PC-3 (cell line): ENCODE measurements at regions not wholly inside any gene's neighbourhood (a gene's known extent, or its start where the extent isn't known, plus 50 kb on each side); places are given as distances from the start of the nearest gene placed in this dataset.

Experiments used
- ATAC-seq: fragments of 200-7000 bp; cut with Tn5 transposase; 2 replicates; pipeline ENCODE4 v1.9.1; 2020; ENCODE audit warnings: mild to moderate bottlenecking, moderate library complexity
- BruUV-seq: library from RNA; stranded (reverse); fragments of 400-500 nt; replicated peaks from 2 replicates; lab custom pipeline; 2021; lab: Mats Ljungman, UMichigan
- CTCF ChIA-PET: fragments of 300-600 bp; sonication (Branson Sonifier 250); formaldehyde crosslinking; loops from one replicate; lab custom pipeline; 2022; ENCODE audit warnings: antibody characterized with exemption; lab: Charles Lee
- POLR2A ChIA-PET: fragments of 300-600 bp; sonication (Branson Sonifier 250); formaldehyde crosslinking; loops from one replicate; lab custom pipeline; 2022; ENCODE audit warnings: antibody characterized with exemption; ENCODE audit not compliant: unreplicated experiment; lab: Charles Lee
- DNase-seq: peaks from one replicate; pipeline ENCODE4 v3.0.0-alpha.2; 2015
- H2AFZ ChIP-seq: fragments of 300-600 bp; sonication (generic); 2 replicates; pipeline ENCODE4 v1.6.0; 2016; ENCODE audit warnings: antibody characterized with exemption, low read length
- H3F3A ChIP-seq: fragments of 300-600 bp; sonication (generic); one replicate; pipeline ENCODE4 v1.6.0; 2017; ENCODE audit warnings: antibody characterized with exemption, low read length, control low read depth, mild to moderate bottlenecking; ENCODE audit not compliant: unreplicated experiment
- H3K27ac ChIP-seq: fragments of 300-600 bp; sonication (generic); 2 replicates; pipeline ENCODE4 v1.5.1; 2016; ENCODE audit warnings: mild to moderate bottlenecking, low read length
- H3K27me3 ChIP-seq: fragments of 300-600 bp; sonication (generic); 2 replicates; pipeline ENCODE4 v1.6.1; 2016; ENCODE audit warnings: low read length, mixed read lengths
- H3K36me3 ChIP-seq: fragments of 300-600 bp; sonication (generic); 2 replicates; pipeline ENCODE4 v1.6.1; 2016; ENCODE audit warnings: low read depth, mixed run types, low read length, mixed read lengths
- H3K4me1 ChIP-seq: fragments of 300-600 bp; sonication (generic); 2 replicates; pipeline ENCODE4 v1.5.1; 2016; ENCODE audit warnings: low read length; ENCODE audit not compliant: insufficient read depth
- H3K4me2 ChIP-seq: fragments of 300-600 bp; sonication (generic); 2 replicates; pipeline ENCODE4 v1.6.0; 2016; ENCODE audit warnings: low read length
- H3K4me3 ChIP-seq: fragments of 300-600 bp; sonication (generic); 2 replicates; pipeline ENCODE4 v1.5.1; 2016; ENCODE audit warnings: mild to moderate bottlenecking, low read length, mixed read lengths
- H3K79me2 ChIP-seq: fragments of 300-600 bp; sonication (generic); 2 replicates; pipeline ENCODE4 v1.6.1; 2017; ENCODE audit warnings: low read length, mixed read lengths
- H3K9ac ChIP-seq: fragments of 300-600 bp; sonication (generic); 2 replicates; pipeline ENCODE4 v1.6.0; 2016; ENCODE audit warnings: mild to moderate bottlenecking, low read length
- H3K9me2 ChIP-seq: fragments of 300-600 bp; sonication (generic); replicated peaks from 2 replicates; pipeline ENCODE4 v1.6.1; 2016; ENCODE audit warnings: mixed run types, low read length, mixed read lengths
- H3K9me3 ChIP-seq: fragments of 300-600 bp; sonication (generic); 2 replicates; pipeline ENCODE4 v1.6.1; 2016; ENCODE audit warnings: low read length, mixed read lengths
- H4K20me1 ChIP-seq: fragments of 300-600 bp; sonication (generic); 2 replicates; pipeline ENCODE4 v1.6.1; 2016; ENCODE audit warnings: low read length, mixed read lengths
- CTCF ChIP-seq: fragments of 300-600 bp; sonication (generic); conservative IDR thresholded peaks from 2 replicates; pipeline ENCODE4 v1.5.1; 2017; ENCODE audit warnings: antibody characterized with exemption, low read depth, mild to moderate bottlenecking, low read length
- EZH2 ChIP-seq: fragments of 300-600 bp; sonication (generic); IDR thresholded peaks from one replicate; pipeline ENCODE4 v1.6.1; 2017; ENCODE audit warnings: antibody characterized with exemption, mild to moderate bottlenecking, low read length; ENCODE audit not compliant: unreplicated experiment
- EZH2phosphoT487 ChIP-seq: fragments of 300-600 bp; sonication (generic); IDR thresholded peaks from 2 replicates; pipeline ENCODE4 v1.6.1; 2018; ENCODE audit warnings: mild to moderate bottlenecking, antibody characterized with exemption, low read length, borderline replicate concordance
- intact Hi-C: fragments of 100-400 bp; cut with micrococcal nuclease; formaldehyde crosslinking; loops from 2 replicates; pipeline ENCODE4 v1.9.0; 2023

DNA sequence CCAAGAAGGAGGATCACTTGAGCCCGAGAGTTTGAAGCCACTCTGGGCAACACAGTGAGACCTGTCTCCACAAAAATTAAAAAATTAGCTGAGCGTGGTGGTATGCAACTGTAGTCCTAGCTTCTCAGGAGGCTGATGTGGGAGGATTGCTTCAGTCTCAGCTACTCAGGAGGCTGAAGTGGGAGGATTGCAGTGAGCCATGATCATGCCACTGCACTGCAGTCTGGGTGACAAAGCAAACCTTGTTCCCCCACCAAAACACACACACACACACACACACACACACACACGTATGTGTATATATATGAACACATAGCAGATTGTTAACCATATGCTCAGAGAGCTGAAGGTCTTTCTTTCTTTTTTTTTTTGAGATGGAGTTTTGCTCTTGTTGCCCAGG lies 157.5 kb upstream of the MAST4 start:
- CTCF ChIA-PET, result no interaction called here
- ATAC-seq (no peak), DNase-seq (no peak)

GRCh38 chr5:66440202-66440680 lies 156.0 kb upstream of the MAST4 start:
- ChIA-PET CTCF (no interaction called here), POLR2A (no interaction called here)
- ATAC-seq, result no peak
- H3K4me3 ChIP-seq, result no peak overlapping the region
- no peak overlapping the region for H3K27ac ChIP-seq
- no peaks in the 10 kb centered on the region for H3K36me3 ChIP-seq
- intact Hi-C loops, result no loop called here
- H3K79me2 ChIP-seq, result no peaks in the 10 kb centered on the region
- no TSS peak for BruUV-seq
- H3K4me2 ChIP-seq, result no peak overlapping the region
- no peak overlapping the region for H3K9ac ChIP-seq
- TF ChIP-seq EZH2 (no peak), EZH2phosphoT487 (no peak), CTCF (no peak)
- H3K9me2 ChIP-seq, result no peaks in the 10 kb centered on the region
- DNase-seq, result no peak
- no peak overlapping the region for H2AFZ ChIP-seq
- H4K20me1 ChIP-seq, result no peaks in the 10 kb centered on the region
- no peaks in the 10 kb centered on the region for H3K4me1 ChIP-seq
- no peaks in the 10 kb centered on the region for H3F3A ChIP-seq
- H3K9me3 ChIP-seq, result no peaks in the 10 kb centered on the region
- H3K27me3 ChIP-seq, result no peaks in the 10 kb centered on the region

More for the DNA sequence above, 157.5 kb upstream of the MAST4 start:
- no peaks in the 10 kb centered on the region for H3K9me2 ChIP-seq
- no peaks in the 10 kb centered on the region for H3K36me3 ChIP-seq
- H3K9ac ChIP-seq, result no peak overlapping the region
- no peaks in the 10 kb centered on the region for H3K27me3 ChIP-seq
- H3K27ac ChIP-seq, result no peak overlapping the region
- H3K79me2 ChIP-seq, result no peaks in the 10 kb centered on the region
- POLR2A ChIA-PET, result no interaction called here
- no peak overlapping the region for H3K4me3 ChIP-seq
- no TSS peak for BruUV-seq
- no peak for TF ChIP-seq EZH2
- no peak for TF ChIP-seq EZH2phosphoT487
- H3F3A ChIP-seq, result no peaks in the 10 kb centered on the region
- intact Hi-C loops, result no loop called here
- H4K20me1 ChIP-seq, result no peaks in the 10 kb centered on the region
- H3K4me1 ChIP-seq, result no peaks in the 10 kb centered on the region
- H2AFZ ChIP-seq, result no peak overlapping the region
- no peaks in the 10 kb centered on the region for H3K9me3 ChIP-seq
- H3K4me2 ChIP-seq, result no peak overlapping the region

GRCh38 chr5:66441351-66441750 lies 154.8 kb upstream of the MAST4 start:
- Histone ChIP-seq H3K27ac (no peak overlapping the region), H3K4me1 (no peaks in the 10 kb centered on the region), H3K9ac (no peak overlapping the region), H3K4me3 (no peak overlapping the region), H3K36me3 (no peaks in the 10 kb centered on the region), H3K9me3 (no peaks in the 10 kb centered on the region), H3K4me2 (no peak overlapping the region), H3F3A (no peaks in the 10 kb centered on the region), H3K9me2 (no peaks in the 10 kb centered on the region), H3K79me2 (no peaks in the 10 kb centered on the region), H2AFZ (no peak overlapping the region), H4K20me1 (no peaks in the 10 kb centered on the region), H3K27me3 (no peaks in the 10 kb centered on the region)
- DNase-seq (no peak), ATAC-seq (no peak)
- no TSS peak for BruUV-seq
- TF ChIP-seq EZH2, result no peak
- TF ChIP-seq CTCF, result no peak
- no peak for TF ChIP-seq EZH2phosphoT487
- intact Hi-C loops, result no loop called here
- ChIA-PET CTCF (no interaction called here), POLR2A (no interaction called here)
